GM12874 (cell line): ENCODE measurements at regions not wholly inside any gene's neighbourhood (a gene's known extent, or its start where the extent isn't known, plus 50 kb on each side); places are given as distances from the start of the nearest gene placed in this dataset.

Experiments used
- CTCF ChIP-seq: IDR thresholded peaks from 2 replicates; pipeline ENCODE4 v1.5.1; 2011; ENCODE audit warnings: low read depth, mild to moderate bottlenecking, control low read depth, low read length, moderate library complexity; ENCODE audit not compliant: insufficient read depth

GRCh38 chr10:78867555-78867939 is 201.2 kb upstream of the ZMIZ1 start:
- no peak for TF ChIP-seq CTCF

- TF ChIP-seq CTCF, result no peak
These were observed 200.7 kb upstream of the ZMIZ1 start for GRCh38 chr10:78868048-78868447.

- no peak for TF ChIP-seq CTCF
These were observed 200.3 kb upstream of the ZMIZ1 start for GRCh38 chr10:78868456-78868855.

- TF ChIP-seq CTCF, result no peak
These were observed 199.9 kb upstream of the ZMIZ1 start for GRCh38 chr10:78868861-78869260.

- TF ChIP-seq CTCF, result no peak
These were observed 199.0 kb upstream of the ZMIZ1 start for GRCh38 chr10:78869508-78870454.

- TF ChIP-seq CTCF, result no peak
These were observed 198.3 kb upstream of the ZMIZ1 start for GRCh38 chr10:78870458-78870857.

GRCh38 chr10:78871796-78872195 is 197.0 kb upstream of the ZMIZ1 start:
- no peak for TF ChIP-seq CTCF
